ENCODE measurements at regions not wholly inside any gene's neighbourhood (a gene's known extent, or its start where the extent isn't known, plus 50 kb on each side); places are given as distances from the start of the nearest gene placed in this dataset.

GRCh38 chr14:97306133-97306759 is 509.1 kb downstream of the VRK1 start:
- no peak for TF ChIP-seq CTCF (IDR thresholded peaks at IDR 0.05)
- no peak for TF ChIP-seq POLR2AphosphoS5 (IDR thresholded peaks at IDR 0.05)
- no peak for TF ChIP-seq EP300 (IDR thresholded peaks at IDR 0.05)
- TF ChIP-seq POLR2A (IDR thresholded peaks at IDR 0.05), result no peak
